ENCODE measurements at regions not wholly inside any gene's neighbourhood (a gene's known extent, or its start where the extent isn't known, plus 50 kb on each side); places are given as distances from the start of the nearest gene placed in this dataset.

GRCh38 chr14:89078021-89078795 is 253.8 kb downstream of the TTC8 start:
- TF ChIP-seq CTCF (IDR thresholded peaks at IDR 0.05; ENCODE audit: insufficient read depth, low read depth, low read length) (no peak), EZH2 (IDR thresholded peaks at IDR 0.05; ENCODE audit: insufficient read depth, low read length) (no peak)

Data from astrocyte (in vitro differentiated cells and primary cell).